Epithelial cell of esophagus (primary cell): ENCODE measurements at regions not wholly inside any gene's neighbourhood (a gene's known extent, or its start where the extent isn't known, plus 50 kb on each side); places are given as distances from the start of the nearest gene placed in this dataset.

Experiments
- DNase-seq: peaks from one replicate; pipeline ENCODE4 v3.0.0; 2010; ENCODE audit warnings: low read depth
- H3K4me3 ChIP-seq: 2 replicates; pipeline ENCODE4 v1.5.1; 2011; ENCODE audit warnings: mild to moderate bottlenecking, low read length, control low read depth
- CTCF ChIP-seq: IDR thresholded peaks from 2 replicates; pipeline ENCODE4 v1.5.1; 2011; ENCODE audit warnings: low read depth, mild to moderate bottlenecking, low read length, control low read depth, inconsistent platforms; ENCODE audit not compliant: insufficient read depth; ENCODE audit errors: missing control alignments

- no peak overlapping the region for H3K4me3 ChIP-seq
- DNase-seq = no peak
- no peak for TF ChIP-seq CTCF
Measured at GRCh38 chr16:86411897-86412296, 98.4 kb upstream of the FOXF1 start.

GRCh38 chr16:86414991-86415740, 95.2 kb upstream of the FOXF1 start:
- no peak overlapping the region for H3K4me3 ChIP-seq
- no peak for DNase-seq
- no peak for TF ChIP-seq CTCF

GRCh38 chr16:86418981-86419380, 91.3 kb upstream of the FOXF1 start:
- DNase-seq = no peak
- TF ChIP-seq CTCF = no peak
- H3K4me3 ChIP-seq = no peak overlapping the region

GRCh38 chr16:86419518-86419917, 90.8 kb upstream of the FOXF1 start:
- H3K4me3 ChIP-seq = no peak overlapping the region
- no peak for DNase-seq
- no peak for TF ChIP-seq CTCF

GRCh38 chr16:86421995-86422394, 88.3 kb upstream of the FOXF1 start:
- H3K4me3 ChIP-seq = no peak overlapping the region
- no peak for DNase-seq
- TF ChIP-seq CTCF = no peak

GRCh38 chr16:86424398-86424797, 85.9 kb upstream of the FOXF1 start:
- no peak overlapping the region for H3K4me3 ChIP-seq
- no peak for TF ChIP-seq CTCF
- DNase-seq = no peak

- no peak for TF ChIP-seq CTCF
- no peak for DNase-seq
Measured at GRCh38 chr16:86424985-86425384, 85.3 kb upstream of the FOXF1 start.

More at GRCh38 chr16:86424985-86425384, 85.3 kb upstream of the FOXF1 start:
- H3K4me3 ChIP-seq = no peak overlapping the region
